Caco-2 (cell line): ENCODE measurements at regions not wholly inside any gene's neighbourhood (a gene's known extent, or its start where the extent isn't known, plus 50 kb on each side); places are given as distances from the start of the nearest gene placed in this dataset.

Experiments used
- BruUV-seq: library from RNA; stranded (reverse); fragments of 400-500 nt; replicated peaks from 2 replicates; lab custom pipeline; 2021; lab: Mats Ljungman, UMichigan
- CTCF ChIA-PET: fragments of 300-600 bp; sonication (Branson Sonifier 250); formaldehyde crosslinking; loops from one replicate; lab custom pipeline; 2022; ENCODE audit warnings: antibody characterized with exemption; lab: Charles Lee
- POLR2A ChIA-PET: fragments of 300-600 bp; sonication (Branson Sonifier 250); formaldehyde crosslinking; loops from one replicate; lab custom pipeline; 2022; ENCODE audit warnings: antibody characterized with exemption; lab: Charles Lee
- DNase-seq, 2 experiments: peaks; one replicate each; pipeline versions ENCODE4 v3.0.0 to v3.0.0-alpha.2; 2020 to 2022
- H3K27me3 ChIP-seq: replicated peaks from 2 replicates; pipeline ENCODE4 v1.6.0; 2011; ENCODE audit warnings: low read length; ENCODE audit not compliant: control insufficient read depth, insufficient read depth
- H3K36me3 ChIP-seq: 2 replicates; pipeline ENCODE4 v1.5.1; 2011; ENCODE audit warnings: low read length; ENCODE audit not compliant: control insufficient read depth, insufficient read depth
- H3K4me1 ChIP-seq: fragments of 250-450 bp; sonication (Bioruptor Pico); 2 replicates; pipeline ENCODE4 v1.5.1; 2020; ENCODE audit warnings: mild to moderate bottlenecking
- H3K4me3 ChIP-seq: 2 replicates; pipeline ENCODE4 v1.5.1; 2011; ENCODE audit warnings: low read depth, mild to moderate bottlenecking, control low read depth, low read length
- H3K9me3 ChIP-seq: fragments of 250-450 bp; sonication (Bioruptor Pico); 2 replicates; pipeline ENCODE4 v1.5.1; 2020; ENCODE audit warnings: mild to moderate bottlenecking, moderate library complexity
- H3K27ac Mint-ChIP-seq: one replicate; pipeline ENCODE4 v1.8.0; 2022; ENCODE audit warnings: mixed read lengths; ENCODE audit not compliant: unreplicated experiment
- H3K27me3 Mint-ChIP-seq: one replicate; pipeline ENCODE4 v1.8.0; 2022; ENCODE audit warnings: mixed read lengths; ENCODE audit not compliant: insufficient read depth, unreplicated experiment
- H3K36me3 Mint-ChIP-seq: one replicate; pipeline ENCODE4 v1.8.0; 2022; ENCODE audit warnings: mild to moderate bottlenecking, mixed read lengths; ENCODE audit not compliant: insufficient read depth, unreplicated experiment
- H3K4me1 Mint-ChIP-seq: one replicate; pipeline ENCODE4 v1.8.0; 2022; ENCODE audit warnings: low read depth, mixed read lengths; ENCODE audit not compliant: unreplicated experiment
- H3K4me3 Mint-ChIP-seq: one replicate; pipeline ENCODE4 v1.8.0; 2022; ENCODE audit warnings: mild to moderate bottlenecking, moderate library complexity, mixed read lengths; ENCODE audit not compliant: unreplicated experiment
- H3K9me3 Mint-ChIP-seq: one replicate; pipeline ENCODE4 v1.8.0; 2022; ENCODE audit warnings: mixed read lengths; ENCODE audit not compliant: unreplicated experiment
- CTCF ChIP-seq, 2 experiments: fragments of 200-600 bp in 1 of 2; IDR thresholded peaks; 1 replicate in 1 of 2; 2 replicates in 1 of 2; pipeline versions ENCODE4 v1.5.1 to v1.8.0; 2011 to 2022; ENCODE audit warnings: antibody characterized with exemption in 1 of 2, control low read depth in 1 of 2, inconsistent platforms in 1 of 2, low read depth in 1 of 2, low read length in 1 of 2, mild to moderate bottlenecking in 1 of 2, moderate library complexity in 1 of 2; ENCODE audit not compliant: insufficient read depth in 1 of 2, severe bottlenecking in 1 of 2, unreplicated experiment in 1 of 2
- intact Hi-C: fragments of 100-400 bp; cut with micrococcal nuclease; formaldehyde crosslinking; loops from one replicate; pipeline ENCODE4 v1.10.0; 2022; ENCODE audit not compliant: unreplicated experiment

GRCh38 chr2:145020139-145020538, 500.2 kb upstream of the ZEB2 start:
- Mint-ChIP-seq H3K4me3 (no peak overlapping the region), H3K27me3 (no peaks in the 10 kb centered on the region), H3K36me3 (no peaks in the 10 kb centered on the region), H3K9me3 (no peaks in the 10 kb centered on the region), H3K27ac (no peak overlapping the region), H3K4me1 (no peaks in the 10 kb centered on the region)
- intact Hi-C loops = no loop called here
- no peak for DNase-seq
- Histone ChIP-seq H3K4me3 (no peak overlapping the region), H3K27me3 (no peaks in the 10 kb centered on the region), H3K9me3 (no peaks in the 10 kb centered on the region), H3K4me1 (no peaks in the 10 kb centered on the region), H3K36me3 (no peaks in the 10 kb centered on the region)
- TF ChIP-seq CTCF (IDR thresholded peaks at IDR 0.05; ENCODE audit: insufficient read depth in 1 of 2, low read depth in 1 of 2, low read length in 1 of 2, severe bottlenecking in 1 of 2, unreplicated experiment in 1 of 2) = no peak
- ChIA-PET CTCF (no interaction called here), POLR2A (no interaction called here)
- no TSS peak for BruUV-seq

- intact Hi-C loops = no loop called here
- no peaks in the 10 kb centered on the region for H3K9me3 ChIP-seq
- Mint-ChIP-seq H3K27ac (no peak overlapping the region), H3K4me3 (no peak overlapping the region), H3K4me1 (no peaks in the 10 kb centered on the region), H3K27me3 (peaks cover 2% of the 10 kb centered on the region), H3K9me3 (no peaks in the 10 kb centered on the region), H3K36me3 (no peaks in the 10 kb centered on the region)
- H3K4me1 ChIP-seq = no peaks in the 10 kb centered on the region
- no peak overlapping the region for H3K4me3 ChIP-seq
- no peak for DNase-seq
- no TSS peak for BruUV-seq
- no peaks in the 10 kb centered on the region for H3K27me3 ChIP-seq
- TF ChIP-seq CTCF (IDR thresholded peaks at IDR 0.05; ENCODE audit: insufficient read depth in 1 of 2, low read depth in 1 of 2, low read length in 1 of 2, severe bottlenecking in 1 of 2, unreplicated experiment in 1 of 2) = no peak
- POLR2A ChIA-PET = no interaction called here
- CTCF ChIA-PET = no interaction called here
- no peaks in the 10 kb centered on the region for H3K36me3 ChIP-seq
These were observed 498.6 kb upstream of the ZEB2 start for GRCh38 chr2:145018502-145018901.

- intact Hi-C loops = no loop called here
- no peaks in the 10 kb centered on the region for H3K9me3 Mint-ChIP-seq
- POLR2A ChIA-PET = no interaction called here
These were observed 497.2 kb upstream of the ZEB2 start for GRCh38 chr2:145017149-145017548.

More at GRCh38 chr2:145017149-145017548, 497.2 kb upstream of the ZEB2 start:
- H3K27me3 Mint-ChIP-seq = peaks cover 2% of the 10 kb centered on the region
- Histone ChIP-seq H3K4me1 (no peaks in the 10 kb centered on the region), H3K27me3 (no peaks in the 10 kb centered on the region), H3K4me3 (no peak overlapping the region), H3K9me3 (no peaks in the 10 kb centered on the region), H3K36me3 (no peaks in the 10 kb centered on the region)
- H3K27ac Mint-ChIP-seq = no peak overlapping the region
- no peak for DNase-seq
- BruUV-seq = no TSS peak
- CTCF ChIA-PET = no interaction called here
- H3K4me3 Mint-ChIP-seq = no peak overlapping the region
- H3K4me1 Mint-ChIP-seq = no peaks in the 10 kb centered on the region
- no peaks in the 10 kb centered on the region for H3K36me3 Mint-ChIP-seq
- no peak for TF ChIP-seq CTCF (IDR thresholded peaks at IDR 0.05; ENCODE audit: insufficient read depth in 1 of 2, low read depth in 1 of 2, low read length in 1 of 2, severe bottlenecking in 1 of 2, unreplicated experiment in 1 of 2)
